A673 (cell line): ENCODE measurements at regions not wholly inside any gene's neighbourhood (a gene's known extent, or its start where the extent isn't known, plus 50 kb on each side); places are given as distances from the start of the nearest gene placed in this dataset.
A peak's percentile ranks its signal among the peaks of the same experiment; 100 is the strongest.

Experiments
- EZH2 ChIP-seq: fragments of 200-600 bp; sonication (generic); IDR thresholded peaks from 2 replicates; pipeline ENCODE4 v1.6.1; 2017; ENCODE audit warnings: borderline replicate concordance, low read depth, mild to moderate bottlenecking, mixed read lengths, antibody characterized with exemption, low read length; ENCODE audit not compliant: poor library complexity, severe bottlenecking
- TF ChIP-seq, protein P1 (sequence below): fragments of 300-800, 200-600 bp; sonication (generic); conservative IDR thresholded peaks from 2 replicates; pipeline ENCODE4 v1.5.1; 2017; ENCODE audit warnings: low read depth, mild to moderate bottlenecking, antibody characterized with exemption, low read length, moderate library complexity, mixed read lengths

DNA sequence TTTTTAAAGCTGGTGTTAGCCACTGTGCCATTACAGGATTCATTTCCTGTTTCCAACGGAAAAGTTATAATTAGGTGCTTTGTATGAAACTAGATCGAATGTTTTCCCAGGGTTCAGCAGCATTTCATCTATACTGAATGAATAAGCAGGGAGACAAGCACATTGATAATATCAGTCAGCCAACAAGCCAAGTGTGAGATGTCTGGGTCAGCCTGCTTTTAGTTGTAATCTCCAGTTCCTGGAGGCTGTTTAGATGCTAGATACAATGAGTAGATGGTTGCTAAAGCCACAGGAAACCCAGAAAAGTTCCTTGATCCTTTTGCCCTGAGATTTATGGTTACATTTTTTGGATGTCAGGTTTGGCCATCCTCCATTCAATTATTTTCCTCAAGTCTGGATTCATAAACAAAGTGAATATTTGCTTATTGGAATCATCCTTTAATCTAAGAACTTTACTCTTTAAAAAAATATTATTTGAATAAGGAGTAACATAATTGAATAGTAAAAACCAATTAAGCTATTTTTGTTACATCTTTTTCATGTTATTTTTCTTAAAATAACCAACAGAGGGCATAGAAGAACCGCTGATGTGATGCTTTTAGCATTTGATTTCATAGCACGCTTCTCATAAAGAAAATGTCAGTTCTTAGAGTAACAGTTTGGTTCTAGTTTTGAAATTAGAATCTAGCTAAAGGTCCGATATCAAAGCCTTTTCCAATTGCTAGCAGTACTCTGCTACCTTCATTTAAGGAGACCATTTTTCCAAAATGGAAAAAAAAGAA, 76.6 kb downstream of the HSPA13 start:
- no peak for TF ChIP-seq EZH2
- TF ChIP-seq, protein P1, sequence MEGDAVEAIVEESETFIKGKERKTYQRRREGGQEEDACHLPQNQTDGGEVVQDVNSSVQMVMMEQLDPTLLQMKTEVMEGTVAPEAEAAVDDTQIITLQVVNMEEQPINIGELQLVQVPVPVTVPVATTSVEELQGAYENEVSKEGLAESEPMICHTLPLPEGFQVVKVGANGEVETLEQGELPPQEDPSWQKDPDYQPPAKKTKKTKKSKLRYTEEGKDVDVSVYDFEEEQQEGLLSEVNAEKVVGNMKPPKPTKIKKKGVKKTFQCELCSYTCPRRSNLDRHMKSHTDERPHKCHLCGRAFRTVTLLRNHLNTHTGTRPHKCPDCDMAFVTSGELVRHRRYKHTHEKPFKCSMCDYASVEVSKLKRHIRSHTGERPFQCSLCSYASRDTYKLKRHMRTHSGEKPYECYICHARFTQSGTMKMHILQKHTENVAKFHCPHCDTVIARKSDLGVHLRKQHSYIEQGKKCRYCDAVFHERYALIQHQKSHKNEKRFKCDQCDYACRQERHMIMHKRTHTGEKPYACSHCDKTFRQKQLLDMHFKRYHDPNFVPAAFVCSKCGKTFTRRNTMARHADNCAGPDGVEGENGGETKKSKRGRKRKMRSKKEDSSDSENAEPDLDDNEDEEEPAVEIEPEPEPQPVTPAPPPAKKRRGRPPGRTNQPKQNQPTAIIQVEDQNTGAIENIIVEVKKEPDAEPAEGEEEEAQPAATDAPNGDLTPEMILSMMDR = peak; percentile 64; the same call in 1 of the 2 replicates
